Breast epithelium (tissue), 3 donors: ENCODE measurements at regions not wholly inside any gene's neighbourhood (a gene's known extent, or its start where the extent isn't known, plus 50 kb on each side); places are given as distances from the start of the nearest gene placed in this dataset.
"Not testable (repeated sequence)": the region's sequence is repeated elsewhere in the genome, so short reads cannot be mapped to it uniquely, and the experiment has no call there.

Source experiments
- CTCF ChIP-seq, 3 donors: fragments of 450-650 bp; IDR thresholded peaks; one replicate each; pipeline ENCODE4 v1.5.1; 2016 to 2017; ENCODE audit warnings: antibody characterized with exemption in 3 of 3, mild to moderate bottlenecking in 3 of 3, moderate library complexity in 3 of 3
- POLR2A ChIP-seq: fragments of 450-650 bp; IDR thresholded peaks from one replicate; pipeline ENCODE4 v1.6.1; 2016; ENCODE audit warnings: antibody characterized with exemption, mild to moderate bottlenecking, moderate library complexity
- POLR2AphosphoS5 ChIP-seq, 3 donors: sonication (generic); formaldehyde crosslinking; IDR thresholded peaks; one replicate each; pipeline ENCODE4 v1.6.1; 2017; ENCODE audit warnings: antibody characterized with exemption in 3 of 3

GRCh38 chr10:43834751-43835150 lies 186.1 kb upstream of the ZNF32 start:
- TF ChIP-seq CTCF (IDR thresholded peaks at IDR 0.05); POLR2A; POLR2AphosphoS5 (IDR thresholded peaks at IDR 0.05): not testable (repeated sequence)
